Endothelial cell of umbilical vein (primary cell): ENCODE measurements at regions not wholly inside any gene's neighbourhood (a gene's known extent, or its start where the extent isn't known, plus 50 kb on each side); places are given as distances from the start of the nearest gene placed in this dataset.

Source experiments
- BruUV-seq: library from RNA; stranded (reverse); fragments of 400-500 nt; replicated peaks from 2 replicates; lab custom pipeline; 2021; lab: Mats Ljungman, UMichigan
- CTCF ChIA-PET: fragments of 300-600, 350-600 bp; sonication (Branson Sonifier 250); formaldehyde crosslinking; loops from one replicate; lab custom pipeline; 2021; ENCODE audit warnings: antibody characterized with exemption, inconsistent platforms; lab: Charles Lee
- POLR2A ChIA-PET: fragments of 300-600, 350-600 bp; sonication (Branson Sonifier 250); formaldehyde crosslinking; loops from one replicate; lab custom pipeline; 2021; ENCODE audit warnings: antibody characterized with exemption, inconsistent platforms; lab: Charles Lee
- DNase-seq: peaks from one replicate; pipeline ENCODE4 v3.0.0-alpha.2; 2011; ENCODE audit warnings: low read depth, low spot score
- FAIRE-seq: peaks from 2 replicates; lab custom pipeline; 2011; peaks lifted over from hg19 to GRCh38; lab: Jason Lieb, UNC
- H2AFZ ChIP-seq: 2 replicates; pipeline ENCODE4 v1.6.0; 2012; ENCODE audit warnings: low read depth, low read length, control low read depth, inconsistent platforms
- H3K27ac ChIP-seq: 2 replicates; pipeline ENCODE4 v1.5.1; 2011; ENCODE audit warnings: low read depth, mild to moderate bottlenecking, control low read depth, low read length, moderate library complexity; ENCODE audit not compliant: insufficient read depth
- H3K27me3 ChIP-seq, 2 experiments: 2 replicates each; pipeline versions ENCODE4 v1.6.0 to v1.6.1; 2011; ENCODE audit warnings: low read length in 2 of 2, mixed read lengths in 1 of 2; ENCODE audit not compliant: control insufficient read depth in 2 of 2, insufficient read depth in 2 of 2
- H3K36me3 ChIP-seq, 2 experiments: 2 replicates in 1 of 2; 3 replicates in 1 of 2; pipeline ENCODE4 v1.5.1; 2011; ENCODE audit warnings: low read length in 2 of 2, mild to moderate bottlenecking in 1 of 2, moderate library complexity in 1 of 2; ENCODE audit not compliant: control insufficient read depth in 2 of 2, insufficient read depth in 2 of 2; ENCODE audit errors: extremely low read depth in 1 of 2
- H3K4me1 ChIP-seq: 3 replicates; pipeline ENCODE4 v1.5.1; 2011; ENCODE audit warnings: mild to moderate bottlenecking, low read length; ENCODE audit not compliant: control insufficient read depth, insufficient read depth; ENCODE audit errors: extremely low read depth
- H3K4me2 ChIP-seq: 2 replicates; pipeline ENCODE4 v1.6.1; 2011; ENCODE audit warnings: low read length, control low read depth, mixed read lengths; ENCODE audit not compliant: insufficient read depth
- H3K4me3 ChIP-seq, 3 experiments: fragments of 200-600 bp in 1 of 3; sonication (generic), shearing (Covaris generic) in 1 of 3; replicated peaks in 1 of 3; 2 replicates each; pipeline ENCODE4 v1.5.1; 2011 to 2016; ENCODE audit warnings: control low read depth in 3 of 3, low read length in 3 of 3, mild to moderate bottlenecking in 2 of 3, inconsistent platforms in 1 of 3, low read depth in 1 of 3, moderate library complexity in 1 of 3; ENCODE audit not compliant: insufficient read depth in 1 of 3
- H3K79me2 ChIP-seq: 2 replicates; pipeline ENCODE4 v1.6.0; 2012; ENCODE audit warnings: low read length, inconsistent platforms; ENCODE audit not compliant: control insufficient read depth, insufficient read depth
- H3K9ac ChIP-seq: replicated peaks from 2 replicates; pipeline ENCODE3; 2011; ENCODE audit warnings: low read length, control low read depth; ENCODE audit not compliant: insufficient read depth; ENCODE audit errors: extremely low read depth
- H3K9me1 ChIP-seq: replicated peaks from 3 replicates; pipeline ENCODE4 v1.6.0; 2011; ENCODE audit warnings: mild to moderate bottlenecking, low read length; ENCODE audit not compliant: control insufficient read depth, insufficient read depth; ENCODE audit errors: extremely low read depth
- H3K9me3 ChIP-seq: replicated peaks from 2 replicates; pipeline ENCODE4 v1.5.1; 2012; ENCODE audit warnings: low read length, inconsistent platforms; ENCODE audit not compliant: control insufficient read depth, insufficient read depth
- H4K20me1 ChIP-seq: replicated peaks from 2 replicates; pipeline ENCODE3; 2011; ENCODE audit warnings: mild to moderate bottlenecking, low read length; ENCODE audit not compliant: control insufficient read depth, insufficient read depth; ENCODE audit errors: extremely low read depth
- EZH2 ChIP-seq: IDR thresholded peaks from 2 replicates; pipeline ENCODE4 v1.6.1; 2012; ENCODE audit warnings: borderline replicate concordance, low read depth, mild to moderate bottlenecking, moderate library complexity, low read length, inconsistent platforms; ENCODE audit not compliant: severe bottlenecking
- FOS ChIP-seq: IDR thresholded peaks from 2 replicates; pipeline ENCODE4 v1.6.1; 2011; ENCODE audit warnings: mild to moderate bottlenecking, low read length, moderate library complexity, borderline replicate concordance; ENCODE audit not compliant: insufficient read depth
- GATA2 ChIP-seq: IDR thresholded peaks from 2 replicates; pipeline ENCODE4 v1.7.0; 2011; ENCODE audit warnings: low read depth, mild to moderate bottlenecking, moderate library complexity, mixed read lengths, low read length; ENCODE audit not compliant: insufficient read length, insufficient read depth
- JUN ChIP-seq: IDR thresholded peaks from 2 replicates; pipeline ENCODE4 v1.6.1; 2011; ENCODE audit warnings: borderline replicate concordance, low read depth; ENCODE audit not compliant: insufficient read length, insufficient read depth
- MYC ChIP-seq: IDR thresholded peaks from one replicate; pipeline ENCODE4 v1.6.1; 2011; ENCODE audit warnings: mild to moderate bottlenecking, low read depth, low read length
- POLR2A ChIP-seq: IDR thresholded peaks from 2 replicates; pipeline ENCODE4 v1.6.1; 2012; ENCODE audit warnings: low read depth, mild to moderate bottlenecking, control low read depth, low read length
- POLR2AphosphoS5 ChIP-seq: IDR thresholded peaks from 2 replicates; pipeline ENCODE4 v1.6.1; 2012; ENCODE audit warnings: low read depth, mild to moderate bottlenecking, control low read depth, low read length, moderate library complexity; ENCODE audit not compliant: insufficient read depth
- dilution Hi-C: fragments of 300-500 bp; cut with MboI; formaldehyde crosslinking; loops from one replicate; pipeline ENCODE4 v1.15.0; 2019; ENCODE audit warnings: low sequenced_read_pairs; ENCODE audit not compliant: extremely low pct_ligation_motif_present
- intact Hi-C: fragments of 100-400 bp; cut with micrococcal nuclease; formaldehyde crosslinking; loops from one replicate; pipeline ENCODE4 v1.10.0; 2022
- TF ChIP-seq, protein P1 (sequence below): IDR thresholded peaks from 2 replicates; pipeline ENCODE4 v1.6.1; 2011; ENCODE audit not compliant: insufficient read depth, insufficient read length

DNA sequence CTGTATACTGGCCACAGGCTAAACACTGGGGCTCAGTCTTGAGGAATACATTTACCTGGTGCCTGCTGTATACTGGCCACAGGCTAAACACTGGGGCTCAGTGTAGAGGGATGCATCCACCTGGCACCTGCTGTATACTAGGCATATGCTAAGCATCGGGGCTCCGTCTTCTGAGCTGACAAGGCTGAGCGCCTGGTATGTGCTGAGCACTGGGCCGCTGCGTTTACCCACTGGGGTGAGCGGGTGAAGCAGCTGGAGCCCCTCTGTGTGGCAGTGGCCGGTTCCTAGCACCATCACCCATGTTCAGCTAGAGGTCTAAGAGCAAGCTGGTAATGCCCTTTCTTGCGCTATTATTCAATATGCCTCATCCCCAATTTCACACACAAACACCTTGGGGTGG, 93.4 kb downstream of the ADRA2C start:
- H4K20me1 ChIP-seq: no peaks in the 10 kb centered on the region
- H3K79me2 ChIP-seq: no peaks in the 10 kb centered on the region
- no peak for DNase-seq
- H3K9me3 ChIP-seq: no peaks in the 10 kb centered on the region
- no peaks in the 10 kb centered on the region for H3K9me1 ChIP-seq
- FAIRE-seq: no peak
- intact Hi-C loops (no loop called here), dilution Hi-C loops (no loop called here)
- no peak overlapping the region for H2AFZ ChIP-seq
- TF ChIP-seq EZH2: no peak
- no peak for TF ChIP-seq MYC
- TF ChIP-seq POLR2AphosphoS5: no peak
- TF ChIP-seq, protein P1, sequence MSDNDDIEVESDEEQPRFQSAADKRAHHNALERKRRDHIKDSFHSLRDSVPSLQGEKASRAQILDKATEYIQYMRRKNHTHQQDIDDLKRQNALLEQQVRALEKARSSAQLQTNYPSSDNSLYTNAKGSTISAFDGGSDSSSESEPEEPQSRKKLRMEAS: no peak
- TF ChIP-seq FOS: no peak
- no peak for TF ChIP-seq POLR2A
- TF ChIP-seq JUN: no peak
- TF ChIP-seq GATA2: no peak
- H3K9ac ChIP-seq: no peak overlapping the region
- ChIA-PET POLR2A (no interaction called here), CTCF (no interaction called here)
- no peaks in the 10 kb centered on the region for H3K27me3 ChIP-seq
- peaks cover 4% of the 10 kb centered on the region for H3K4me1 ChIP-seq
- H3K27ac ChIP-seq: no peak overlapping the region
- H3K4me3 ChIP-seq: no peak overlapping the region
- H3K4me2 ChIP-seq: no peak overlapping the region
- BruUV-seq: no TSS peak
- H3K36me3 ChIP-seq: no peaks in the 10 kb centered on the region
